ENCODE measurements at regions not wholly inside any gene's neighbourhood (a gene's known extent, or its start where the extent isn't known, plus 50 kb on each side); places are given as distances from the start of the nearest gene placed in this dataset.

GRCh38 chr1:198845271-198845670 is 206.4 kb downstream of the PTPRC start:
- DNase-seq, result no peak
- Histone ChIP-seq H3K4me1 (peaks cover 18% of the 10 kb centered on the region), H3K9me3 (no peaks in the 10 kb centered on the region), H3K27me3 (no peaks in the 10 kb centered on the region), H3K36me3 (no peaks in the 10 kb centered on the region; the same call in 1 of the 2 replicates), H3K4me3 (ENCODE audit: low read depth, low read length) (no peak overlapping the region)
- no peak for TF ChIP-seq CTCF (IDR thresholded peaks at IDR 0.05; ENCODE audit: low read depth, low read length)

GRCh38 chr1:198845851-198846250 is 207.0 kb downstream of the PTPRC start:
- no peak for DNase-seq
- no peaks in the 10 kb centered on the region for H3K27me3 ChIP-seq
- no peak overlapping the region for H3K4me3 ChIP-seq (ENCODE audit: low read depth, low read length)
- no peak for TF ChIP-seq CTCF (IDR thresholded peaks at IDR 0.05; ENCODE audit: low read depth, low read length)
- no peaks in the 10 kb centered on the region for H3K9me3 ChIP-seq
- H3K4me1 ChIP-seq, result peaks cover 18% of the 10 kb centered on the region
- peaks cover under 1% of the 10 kb centered on the region; the same call in 1 of the 2 replicates for H3K36me3 ChIP-seq

GRCh38 chr1:198846556-198846955 is 207.7 kb downstream of the PTPRC start:
- no peak for TF ChIP-seq CTCF (IDR thresholded peaks at IDR 0.05; ENCODE audit: low read depth, low read length)

GRCh38 chr1:198848206-198848605 is 209.4 kb downstream of the PTPRC start:
- Histone ChIP-seq H3K4me3 (ENCODE audit: low read depth, low read length) (no peak overlapping the region), H3K36me3 (peaks cover 3% of the 10 kb centered on the region; the same call in 1 of the 2 replicates), H3K9me3 (no peaks in the 10 kb centered on the region), H3K4me1 (peaks cover 18% of the 10 kb centered on the region), H3K27me3 (no peaks in the 10 kb centered on the region)
- no peak for DNase-seq
- no peak for TF ChIP-seq CTCF (IDR thresholded peaks at IDR 0.05; ENCODE audit: low read depth, low read length)

More at GRCh38 chr1:198846556-198846955, 207.7 kb downstream of the PTPRC start:
- Histone ChIP-seq H3K4me3 (ENCODE audit: low read depth, low read length) (no peak overlapping the region), H3K27me3 (no peaks in the 10 kb centered on the region), H3K4me1 (peaks cover 18% of the 10 kb centered on the region), H3K36me3 (peaks cover 3% of the 10 kb centered on the region; the same call in 1 of the 2 replicates), H3K9me3 (no peaks in the 10 kb centered on the region)
- DNase-seq, result no peak

- peaks cover 3% of the 10 kb centered on the region; the same call in 1 of the 2 replicates for H3K36me3 ChIP-seq
- H3K27me3 ChIP-seq, result no peaks in the 10 kb centered on the region
- peaks cover 18% of the 10 kb centered on the region for H3K4me1 ChIP-seq
- H3K9me3 ChIP-seq, result no peaks in the 10 kb centered on the region
- TF ChIP-seq CTCF (IDR thresholded peaks at IDR 0.05; ENCODE audit: low read depth, low read length), result no peak
- no peak overlapping the region for H3K4me3 ChIP-seq (ENCODE audit: low read depth, low read length)
- DNase-seq, result no peak
These were observed 209.8 kb downstream of the PTPRC start for GRCh38 chr1:198848649-198849048.

- no peaks in the 10 kb centered on the region for H3K9me3 ChIP-seq
- H3K4me1 ChIP-seq, result peaks cover 18% of the 10 kb centered on the region
- H3K27me3 ChIP-seq, result no peaks in the 10 kb centered on the region
- no peak for TF ChIP-seq CTCF (IDR thresholded peaks at IDR 0.05; ENCODE audit: low read depth, low read length)
- DNase-seq, result peak; percentile 15
- H3K4me3 ChIP-seq (ENCODE audit: low read depth, low read length), result no peak overlapping the region
- H3K36me3 ChIP-seq, result peaks cover 3% of the 10 kb centered on the region; the same call in 1 of the 2 replicates
These were observed 210.3 kb downstream of the PTPRC start for GRCh38 chr1:198849093-198849492.

All from BE2C (cell line).